Right lobe of liver (tissue), 6 donors: ENCODE measurements at regions not wholly inside any gene's neighbourhood (a gene's known extent, or its start where the extent isn't known, plus 50 kb on each side); places are given as distances from the start of the nearest gene placed in this dataset.
"Not testable (repeated sequence)": the region's sequence is repeated elsewhere in the genome, so short reads cannot be mapped to it uniquely, and the experiment has no call there.

Source experiments
- ATAC-seq, 4 donors: fragments of 200-7000 bp; cut with Tn5 transposase; one replicate each; pipeline ENCODE4 v1.9.1; 2020; ENCODE audit warnings: mild to moderate bottlenecking in 4 of 4, moderate library complexity in 4 of 4
- DNase-seq, 3 donors: peaks; one replicate each; pipeline ENCODE4 v3.0.0-alpha.2; 2020
- H3K27ac ChIP-seq, 3 donors: fragments of 200-600 bp; one replicate each; pipeline ENCODE4 v1.8.0; 2022
- H3K27me3 ChIP-seq, 2 donors: fragments of 200-600 bp; one replicate each; pipeline ENCODE4 v1.8.0; 2022
- H3K36me3 ChIP-seq, 4 donors: fragments of 200-600 bp; sonication (generic) in 1 of 4; one replicate each; pipeline versions ENCODE4 v1.5.1 to v1.8.0; 2017 to 2022; ENCODE audit warnings: control low read depth in 1 of 4
- H3K4me1 ChIP-seq, 4 donors: fragments of 200-600 bp; sonication (generic) in 1 of 4; one replicate each; pipeline versions ENCODE4 v1.5.1 to v1.8.0; 2017 to 2022; ENCODE audit warnings: control low read depth in 1 of 4
- H3K4me3 ChIP-seq, 3 donors: fragments of 200-600 bp; one replicate each; pipeline ENCODE4 v1.8.0; 2022
- H3K9me3 ChIP-seq, 4 donors: fragments of 200-600 bp; sonication (generic) in 1 of 4; one replicate each; pipeline versions ENCODE4 v1.5.1 to v1.8.0; 2017 to 2022; ENCODE audit warnings: control low read depth in 1 of 4
- CTCF ChIP-seq, 4 donors: fragments of 200-600 bp in 3 of 4; fragments of 450-650 bp in 1 of 4; IDR thresholded peaks; one replicate each; pipeline versions ENCODE4 v1.5.1 to v1.8.0; 2016 to 2022; ENCODE audit warnings: antibody characterized with exemption in 4 of 4, mild to moderate bottlenecking in 2 of 4
- POLR2A ChIP-seq: fragments of 450-650 bp; IDR thresholded peaks from one replicate; pipeline ENCODE4 v1.6.1; 2017; ENCODE audit warnings: antibody characterized with exemption, mild to moderate bottlenecking
- WGBS: methylation state at CpG from one replicate; pipeline ENCODE4 v1.1.6; 2018; ENCODE audit warnings: low coverage, low lambda C conversion rate; ENCODE audit not compliant: insufficient coverage; ENCODE audit errors: missing lambda C conversion rate; 5-methylcytosine and 5-hydroxymethylcytosine counted together
- intact Hi-C, 2 donors: fragments of 100-400 bp; cut with DNase I; formaldehyde crosslinking; loops; one replicate each; pipeline versions ENCODE4 v1.11.2 to v1.14.1; 2022
- donor health status: DM: no; HTN: yes; CAD: no.
- donor health status: DM: no; HTN: no; CAD: no.
- donor health status: DM: no; HTN: no; CAD: no.
- donor health status: DM: no; HTN: yes; CAD: no.
- donor health status: DM: no; HTN: yes; CAD: no.

GRCh38 chr3:144746631-144747030 is 775.0 kb downstream of the DIPK2A start:
- no peaks in the 10 kb centered on the region for H3K27me3 ChIP-seq
- 52% methylated on average over 2 of the region's 2 CpGs for WGBS
- intact Hi-C loops, result no loop called here
- no peak for TF ChIP-seq POLR2A
- TF ChIP-seq CTCF (IDR thresholded peaks at IDR 0.05), result no peak
- no peak overlapping the region for H3K27ac ChIP-seq
- no peaks in the 10 kb centered on the region for H3K36me3 ChIP-seq
- H3K9me3 ChIP-seq, result no peaks in the 10 kb centered on the region
- H3K4me3 ChIP-seq, result no peak overlapping the region
- ATAC-seq (no peak), DNase-seq (no peak)
- no peaks in the 10 kb centered on the region for H3K4me1 ChIP-seq

- ATAC-seq, H3K36me3 ChIP-seq, H3K27ac ChIP-seq, intact Hi-C loops, H3K27me3 ChIP-seq, H3K4me3 ChIP-seq, H3K9me3 ChIP-seq, H3K4me1 ChIP-seq: not testable (repeated sequence)
- WGBS, result 91% methylated on average over 4 of the region's 38 CpGs
- peak in 1 of 3 donors; percentile 46 for DNase-seq
Observed at GRCh38 chr3:144749536-144750253, 778.1 kb downstream of the DIPK2A start.

DNA sequence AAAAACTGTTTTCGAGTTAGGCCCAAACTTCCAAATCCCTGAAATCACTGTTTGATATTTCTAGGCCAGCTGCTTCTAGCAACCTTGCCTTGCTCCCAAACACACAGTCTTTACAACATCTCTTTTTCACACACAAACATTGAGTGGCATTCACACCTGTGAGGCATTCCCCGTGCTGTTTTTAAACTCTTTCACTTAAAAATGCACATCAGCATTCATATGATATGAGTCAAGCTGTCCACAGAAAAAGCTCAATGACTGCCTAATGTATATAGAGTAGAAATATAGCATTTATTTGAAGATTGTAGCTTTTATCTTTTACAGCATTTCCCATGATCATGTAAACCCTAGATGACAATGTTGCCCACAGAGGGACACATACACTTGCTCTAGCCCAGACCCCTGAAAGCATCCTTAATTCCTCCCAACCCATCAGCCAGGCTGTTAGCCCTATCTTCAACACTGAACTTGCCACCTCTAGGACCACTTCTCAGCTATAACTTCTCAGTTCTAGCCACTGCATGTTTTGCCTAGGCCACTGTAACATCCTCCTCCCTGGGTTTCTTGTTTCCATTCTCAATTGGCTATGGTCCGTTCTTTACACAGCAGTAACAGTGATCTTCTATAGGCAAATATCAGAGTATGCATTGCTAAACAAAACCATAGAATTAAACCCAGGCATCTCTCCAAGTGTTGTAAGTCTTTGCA is 782.6 kb downstream of the DIPK2A start:
- 44% methylated on average over 3 of the region's 3 CpGs for WGBS
- no peak for ATAC-seq

DNA sequence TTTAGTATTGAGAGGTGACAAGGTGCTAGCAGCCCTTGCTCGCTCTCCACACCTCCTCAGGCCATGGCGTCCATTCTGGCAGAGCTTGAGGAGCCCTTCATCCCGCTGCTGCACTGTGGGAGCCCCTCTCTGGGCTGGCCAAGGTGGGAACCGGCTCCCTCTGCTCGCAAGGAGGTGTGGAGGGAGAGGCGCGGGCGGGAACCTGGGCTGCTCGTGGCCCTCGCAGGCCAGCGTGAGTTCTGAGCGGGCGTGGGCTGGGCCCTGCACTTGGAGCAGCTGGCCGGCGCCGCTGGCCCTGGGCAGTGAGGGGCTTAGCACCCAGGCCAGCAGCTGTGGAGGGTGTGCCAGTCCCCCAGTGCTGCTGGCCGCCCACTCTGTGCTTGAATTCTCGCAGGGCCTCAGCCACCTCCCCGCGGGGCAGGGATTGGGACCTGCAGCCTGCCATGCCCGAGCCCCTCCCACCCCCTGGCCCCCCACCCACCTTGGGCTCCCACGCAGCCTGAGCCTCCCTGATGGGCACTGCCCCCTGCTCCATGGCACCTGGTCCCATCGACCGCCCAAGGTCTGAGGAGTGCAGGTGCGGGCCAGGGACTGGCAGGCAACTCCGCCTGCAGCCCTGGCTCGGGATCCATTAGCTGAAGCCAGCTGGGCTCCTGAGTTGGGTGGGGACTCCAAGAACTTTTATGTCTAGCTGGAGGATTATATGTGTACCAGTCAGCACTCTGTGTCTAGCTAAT is 785.2 kb downstream of the DIPK2A start:
- Histone ChIP-seq H3K27me3 (no peaks in the 10 kb centered on the region), H3K4me3 (no peak overlapping the region), H3K27ac (no peak overlapping the region), H3K4me1 (no peaks in the 10 kb centered on the region), H3K36me3 (no peaks in the 10 kb centered on the region), H3K9me3 (no peaks in the 10 kb centered on the region)
- DNase-seq (no peak), ATAC-seq (no peak)
- 89% methylated on average over 5 of the region's 27 CpGs for WGBS
- intact Hi-C loops, result no loop called here
- TF ChIP-seq POLR2A (no peak), CTCF (IDR thresholded peaks at IDR 0.05) (no peak)

More for the DNA sequence above, 782.6 kb downstream of the DIPK2A start:
- no peak for DNase-seq
- intact Hi-C loops, result no loop called here
- no peaks in the 10 kb centered on the region for H3K36me3 ChIP-seq
- H3K9me3 ChIP-seq, result no peaks in the 10 kb centered on the region
- H3K4me3 ChIP-seq, result no peak overlapping the region
- TF ChIP-seq POLR2A, result no peak
- no peak for TF ChIP-seq CTCF (IDR thresholded peaks at IDR 0.05)
- no peak overlapping the region for H3K27ac ChIP-seq
- no peaks in the 10 kb centered on the region for H3K4me1 ChIP-seq
- no peaks in the 10 kb centered on the region for H3K27me3 ChIP-seq

DNA sequence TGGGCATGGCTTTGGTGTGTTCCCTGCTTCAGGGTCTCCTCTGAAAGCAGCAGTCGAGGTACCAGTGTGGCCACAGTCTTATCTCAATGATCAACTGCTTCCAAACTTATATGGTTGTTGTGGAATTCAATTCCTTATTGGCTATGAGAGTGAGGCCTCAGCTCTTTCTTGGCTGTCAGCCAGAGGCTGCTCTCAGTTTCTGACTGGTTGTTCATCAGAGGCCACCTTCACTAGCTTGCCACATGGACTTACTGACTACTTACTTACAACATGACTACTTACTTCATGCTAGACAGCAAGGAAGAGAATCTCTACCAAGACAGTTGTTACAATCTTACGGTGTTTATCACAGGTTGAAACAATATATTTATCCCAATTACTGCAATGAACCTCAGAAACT is 789.2 kb downstream of the DIPK2A start:
- no peak overlapping the region for H3K27ac ChIP-seq
- no peaks in the 10 kb centered on the region for H3K9me3 ChIP-seq
- ATAC-seq (no peak), DNase-seq (no peak)
- intact Hi-C loops, result no loop called here
- no peaks in the 10 kb centered on the region for H3K27me3 ChIP-seq
- no peaks in the 10 kb centered on the region for H3K36me3 ChIP-seq
- TF ChIP-seq CTCF (IDR thresholded peaks at IDR 0.05) (no peak), POLR2A (no peak)
- no peak overlapping the region for H3K4me3 ChIP-seq
- no peaks in the 10 kb centered on the region for H3K4me1 ChIP-seq
- WGBS, result 73% methylated on average over 2 of the region's 2 CpGs
